ENCODE measurements at regions not wholly inside any gene's neighbourhood (a gene's known extent, or its start where the extent isn't known, plus 50 kb on each side); places are given as distances from the start of the nearest gene placed in this dataset.

DNA sequence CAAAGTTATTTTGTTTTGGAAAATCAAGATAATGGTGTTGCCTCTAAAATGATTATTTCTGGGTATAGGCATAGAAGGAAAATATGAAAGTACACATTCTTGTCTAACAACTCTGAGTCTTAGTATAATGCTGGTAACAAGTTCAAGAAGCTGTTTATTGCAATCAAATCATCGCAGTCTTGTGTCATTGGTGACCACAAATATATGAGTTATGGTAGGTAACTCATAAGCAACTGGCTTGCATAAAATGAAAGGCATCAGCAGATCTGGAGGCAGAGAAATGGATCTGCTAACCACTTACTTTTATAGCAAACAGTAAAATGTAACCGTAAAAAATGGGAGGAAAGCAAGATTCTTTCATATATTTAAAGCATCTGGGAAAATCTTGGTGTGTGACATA lies 156.2 kb upstream of the TCF4 start:
- 89 to 92% methylated on average over 2 of the region's 2 CpGs for WGBS, 2 donors
- H3K4me1 ChIP-seq, result no peaks in the 10 kb centered on the region
- no peaks in the 10 kb centered on the region for H3K36me3 ChIP-seq
- TF ChIP-seq EP300 (IDR thresholded peaks at IDR 0.05), result no peak
- TF ChIP-seq, protein P1, sequence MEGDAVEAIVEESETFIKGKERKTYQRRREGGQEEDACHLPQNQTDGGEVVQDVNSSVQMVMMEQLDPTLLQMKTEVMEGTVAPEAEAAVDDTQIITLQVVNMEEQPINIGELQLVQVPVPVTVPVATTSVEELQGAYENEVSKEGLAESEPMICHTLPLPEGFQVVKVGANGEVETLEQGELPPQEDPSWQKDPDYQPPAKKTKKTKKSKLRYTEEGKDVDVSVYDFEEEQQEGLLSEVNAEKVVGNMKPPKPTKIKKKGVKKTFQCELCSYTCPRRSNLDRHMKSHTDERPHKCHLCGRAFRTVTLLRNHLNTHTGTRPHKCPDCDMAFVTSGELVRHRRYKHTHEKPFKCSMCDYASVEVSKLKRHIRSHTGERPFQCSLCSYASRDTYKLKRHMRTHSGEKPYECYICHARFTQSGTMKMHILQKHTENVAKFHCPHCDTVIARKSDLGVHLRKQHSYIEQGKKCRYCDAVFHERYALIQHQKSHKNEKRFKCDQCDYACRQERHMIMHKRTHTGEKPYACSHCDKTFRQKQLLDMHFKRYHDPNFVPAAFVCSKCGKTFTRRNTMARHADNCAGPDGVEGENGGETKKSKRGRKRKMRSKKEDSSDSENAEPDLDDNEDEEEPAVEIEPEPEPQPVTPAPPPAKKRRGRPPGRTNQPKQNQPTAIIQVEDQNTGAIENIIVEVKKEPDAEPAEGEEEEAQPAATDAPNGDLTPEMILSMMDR (IDR thresholded peaks at IDR 0.05), result no peak
- TF ChIP-seq POLR2AphosphoS5 (IDR thresholded peaks at IDR 0.05), result no peak
- no peak for TF ChIP-seq POLR2A (IDR thresholded peaks at IDR 0.05)
- H3K27me3 ChIP-seq, result no peaks in the 10 kb centered on the region
- ATAC-seq (ENCODE audit: low FRiP score in 2 of 2) (no peak), DNase-seq (no peak)
- no peak overlapping the region for H3K4me3 ChIP-seq
- no peak overlapping the region for H3K27ac ChIP-seq
- no peaks in the 10 kb centered on the region for H3K9me3 ChIP-seq

DNA sequence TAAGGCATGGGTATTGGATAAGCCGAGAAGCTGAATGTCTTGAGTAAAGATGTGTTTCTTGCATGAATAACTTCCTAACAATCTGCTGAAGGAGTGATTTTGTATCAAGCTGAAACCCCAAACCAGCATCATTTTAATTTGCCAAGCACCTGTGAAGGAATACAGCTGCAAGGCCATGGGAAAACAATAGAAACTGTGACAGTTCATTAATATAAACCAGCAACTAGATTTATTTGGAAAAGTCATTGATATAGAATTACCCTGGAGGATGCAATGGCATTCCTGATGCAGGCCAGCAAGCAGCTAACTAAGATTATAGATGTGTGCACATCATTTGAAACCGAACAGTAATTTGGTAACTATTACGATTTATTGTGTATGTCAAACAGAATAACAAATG lies 155.7 kb upstream of the TCF4 start:
- no peaks in the 10 kb centered on the region for H3K36me3 ChIP-seq
- WGBS, 2 donors, result 84 to 86% methylated on average over 3 of the region's 3 CpGs
- no peak for TF ChIP-seq EP300 (IDR thresholded peaks at IDR 0.05)
- no peak for TF ChIP-seq POLR2AphosphoS5 (IDR thresholded peaks at IDR 0.05)
- TF ChIP-seq, protein P1 (IDR thresholded peaks at IDR 0.05), result no peak
- no peak overlapping the region for H3K4me3 ChIP-seq
- ATAC-seq (ENCODE audit: low FRiP score in 2 of 2) (no peak), DNase-seq (no peak)
- no peaks in the 10 kb centered on the region for H3K27me3 ChIP-seq
- no peaks in the 10 kb centered on the region for H3K4me1 ChIP-seq
- H3K9me3 ChIP-seq, result no peaks in the 10 kb centered on the region
- H3K27ac ChIP-seq, result no peak overlapping the region

DNA sequence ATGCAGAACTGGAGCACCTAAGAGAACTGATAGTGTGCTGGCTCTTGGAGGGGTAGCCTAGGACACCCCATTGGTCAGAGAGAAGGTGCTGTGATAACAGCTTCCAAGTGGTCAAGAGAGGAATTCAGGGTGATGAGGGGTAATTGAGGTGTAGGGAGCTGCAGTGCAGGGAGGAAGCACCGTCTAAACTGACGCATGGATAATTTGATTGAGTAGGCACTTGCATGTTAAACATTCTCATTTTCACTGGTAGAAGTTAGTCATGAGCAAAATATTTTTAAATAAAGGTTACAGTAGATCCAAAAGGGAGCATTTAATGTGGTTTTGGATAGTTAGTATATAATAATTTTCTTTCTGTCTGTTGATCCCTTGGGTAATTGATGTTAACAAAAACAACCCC lies 155.1 kb upstream of the TCF4 start:
- Histone ChIP-seq H3K4me1 (no peaks in the 10 kb centered on the region), H3K9me3 (no peaks in the 10 kb centered on the region), H3K36me3 (no peaks in the 10 kb centered on the region), H3K27me3 (no peaks in the 10 kb centered on the region), H3K27ac (no peak overlapping the region), H3K4me3 (no peak overlapping the region)
- DNase-seq, result no peak
- ATAC-seq (ENCODE audit: low FRiP score in 2 of 2), result no peak
- TF ChIP-seq EP300 (IDR thresholded peaks at IDR 0.05) (no peak), POLR2A (IDR thresholded peaks at IDR 0.05) (no peak), POLR2AphosphoS5 (IDR thresholded peaks at IDR 0.05) (no peak)
- TF ChIP-seq, protein P1 (IDR thresholded peaks at IDR 0.05), result no peak
- 83 to 88% methylated on average over 2 of the region's 2 CpGs for WGBS, 2 donors

DNA sequence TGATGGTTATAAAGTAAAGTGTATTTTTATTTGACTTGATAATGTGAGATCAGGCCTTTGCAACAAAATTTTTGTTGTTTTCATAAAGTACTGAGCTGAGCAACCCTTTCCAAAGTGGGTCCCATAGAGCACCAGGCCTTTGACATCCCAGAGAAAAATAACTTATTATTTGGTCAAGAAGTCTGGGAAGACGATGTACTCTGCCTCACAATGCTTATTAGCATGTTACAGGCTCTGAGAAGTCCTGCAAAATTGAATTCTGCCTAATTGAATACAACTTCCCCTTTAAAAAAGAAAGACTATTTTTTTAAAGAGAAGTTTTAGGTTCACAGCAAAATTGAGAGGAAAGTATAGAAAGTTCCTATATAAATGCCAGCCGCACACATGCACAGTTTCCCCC lies 151.5 kb upstream of the TCF4 start:
- no peak for DNase-seq
- no peak overlapping the region for H3K27ac ChIP-seq
- H3K9me3 ChIP-seq, result no peaks in the 10 kb centered on the region
- no peaks in the 10 kb centered on the region for H3K36me3 ChIP-seq
- no peaks in the 10 kb centered on the region for H3K27me3 ChIP-seq
- WGBS, 2 donors, result 41 to 46% methylated on average over 2 of the region's 2 CpGs
- ATAC-seq (ENCODE audit: low FRiP score in 2 of 2), result no peak
- no peak overlapping the region for H3K4me3 ChIP-seq
- TF ChIP-seq POLR2AphosphoS5 (IDR thresholded peaks at IDR 0.05), result no peak
- TF ChIP-seq EP300 (IDR thresholded peaks at IDR 0.05), result no peak
- no peaks in the 10 kb centered on the region for H3K4me1 ChIP-seq

DNA sequence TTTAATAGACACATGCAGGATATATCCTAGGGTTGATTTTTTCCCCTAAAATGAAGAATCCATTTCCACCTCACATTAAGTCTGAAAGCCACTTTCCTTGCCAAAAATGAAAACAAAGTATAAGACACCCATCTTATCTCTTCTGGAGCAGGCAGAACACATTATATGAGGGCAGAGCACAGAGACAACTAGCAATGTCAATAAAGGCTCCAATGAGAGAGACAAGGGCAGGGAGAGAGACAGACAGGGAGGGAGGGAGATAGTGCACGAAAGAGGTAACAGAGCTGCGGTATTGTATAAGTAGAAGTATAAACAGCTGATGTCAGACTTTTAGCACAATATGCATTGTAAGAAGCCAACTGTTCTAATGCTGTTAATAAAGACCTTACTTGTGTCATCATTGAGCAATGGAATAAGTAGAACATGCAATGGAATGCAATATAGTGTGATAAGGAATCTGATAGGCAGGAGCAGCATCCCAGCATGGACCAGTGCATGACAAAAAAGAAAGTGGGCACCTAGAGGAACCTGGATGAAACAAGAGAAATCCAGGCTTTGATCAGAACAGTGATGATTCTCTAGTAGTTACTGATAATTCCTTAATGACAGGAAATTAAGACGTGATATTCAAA lies 150.6 kb upstream of the TCF4 start:
- H3K27ac ChIP-seq, result no peak overlapping the region
- no peaks in the 10 kb centered on the region for H3K27me3 ChIP-seq
- ATAC-seq (ENCODE audit: low FRiP score in 2 of 2) (no peak), DNase-seq (no peak)
- H3K4me3 ChIP-seq, result no peak overlapping the region
- no peaks in the 10 kb centered on the region for H3K9me3 ChIP-seq
- 82 to 91% methylated on average over 3 of the region's 3 CpGs for WGBS, 2 donors
- no peaks in the 10 kb centered on the region for H3K4me1 ChIP-seq
- H3K36me3 ChIP-seq, result no peaks in the 10 kb centered on the region
- no peak for TF ChIP-seq POLR2A (IDR thresholded peaks at IDR 0.05)
- TF ChIP-seq POLR2AphosphoS5 (IDR thresholded peaks at IDR 0.05), result no peak

DNA sequence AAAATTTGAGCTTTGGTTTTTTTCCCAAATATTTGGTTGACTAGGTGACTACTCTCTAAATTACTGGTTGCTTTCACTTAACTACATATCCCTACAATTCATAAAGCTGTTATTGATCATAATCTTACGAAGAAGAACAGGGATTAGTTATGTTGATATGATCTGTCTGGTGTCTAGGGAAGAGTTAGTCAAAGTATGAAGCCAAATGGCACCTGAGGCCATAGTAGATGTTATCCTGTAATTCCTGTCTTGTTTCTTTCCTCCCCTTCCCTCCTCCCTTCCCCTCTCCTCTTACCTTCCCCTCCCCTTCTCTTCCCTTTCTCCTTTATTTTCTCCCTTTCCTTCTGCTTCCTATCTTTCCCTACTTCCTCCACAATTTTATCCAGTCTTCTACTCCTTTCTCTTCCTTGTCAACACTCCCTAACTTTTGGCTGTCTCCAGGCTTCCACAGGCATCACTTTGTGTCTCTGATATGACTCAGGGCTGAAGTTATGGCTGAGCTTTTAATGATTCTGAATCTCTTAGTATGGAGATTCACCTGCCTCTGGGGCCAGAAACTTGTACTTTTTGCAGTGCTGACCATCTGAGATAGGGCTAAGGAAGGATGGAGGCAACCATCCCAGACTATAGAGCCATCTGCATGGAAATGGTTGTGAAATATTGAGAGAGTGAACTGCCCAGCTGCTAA lies 149.9 kb upstream of the TCF4 start:
- Histone ChIP-seq H3K27ac (no peak overlapping the region), H3K9me3 (no peaks in the 10 kb centered on the region), H3K36me3 (no peaks in the 10 kb centered on the region), H3K27me3 (no peaks in the 10 kb centered on the region), H3K4me3 (no peak overlapping the region), H3K4me1 (no peaks in the 10 kb centered on the region)
- TF ChIP-seq POLR2A (IDR thresholded peaks at IDR 0.05) (no peak), POLR2AphosphoS5 (IDR thresholded peaks at IDR 0.05) (no peak), EP300 (IDR thresholded peaks at IDR 0.05) (no peak)
- TF ChIP-seq, protein P1 (IDR thresholded peaks at IDR 0.05), result no peak
- DNase-seq (no peak), ATAC-seq (ENCODE audit: low FRiP score in 2 of 2) (no peak)
- WGBS, 2 donors, result 97% methylated on average over 1 of the region's 1 CpG
